ENCODE measurements at regions not wholly inside any gene's neighbourhood (a gene's known extent, or its start where the extent isn't known, plus 50 kb on each side); places are given as distances from the start of the nearest gene placed in this dataset.
"Not testable (repeated sequence)": the region's sequence is repeated elsewhere in the genome, so short reads cannot be mapped to it uniquely, and the experiment has no call there.

- H3K9ac ChIP-seq (ENCODE audit: low read length): no peak overlapping the region
- peaks cover 3% of the 10 kb centered on the region for H3K27me3 Mint-ChIP-seq (ENCODE audit: low read depth, unreplicated experiment)
- no peaks in the 10 kb centered on the region for H3K4me1 Mint-ChIP-seq (ENCODE audit: low read depth, unreplicated experiment)
- no peaks in the 10 kb centered on the region for H4K20me1 ChIP-seq (ENCODE audit: insufficient read depth, low read length)
- no peaks in the 10 kb centered on the region for H3K79me2 ChIP-seq (ENCODE audit: insufficient read depth, low read length)
- peaks cover 9% of the 10 kb centered on the region for H3K9me3 Mint-ChIP-seq (ENCODE audit: unreplicated experiment)
- H3K9me3 ChIP-seq (ENCODE audit: insufficient read depth, low read depth, low read length): no peaks in the 10 kb centered on the region
- H3K4me2 ChIP-seq (ENCODE audit: low read length): no peak overlapping the region
- no peak for TF ChIP-seq CTCF (IDR thresholded peaks at IDR 0.05; ENCODE audit: insufficient read depth, low read depth, low read length)
- no peak for TF ChIP-seq EZH2 (IDR thresholded peaks at IDR 0.05; ENCODE audit: insufficient read depth, low read length)
- H3K27ac Mint-ChIP-seq (ENCODE audit: unreplicated experiment): no peak overlapping the region
- no peak overlapping the region for H3K4me3 Mint-ChIP-seq (ENCODE audit: unreplicated experiment)
- no peak overlapping the region for H2AFZ ChIP-seq (ENCODE audit: low read depth, low read length)
- DNase-seq (ENCODE audit: low read depth) (no peak), FAIRE-seq (no peak)
- no peaks in the 10 kb centered on the region for H3K36me3 Mint-ChIP-seq (ENCODE audit: low read depth, unreplicated experiment)
- H3K27me3 ChIP-seq (ENCODE audit: insufficient read depth, low read length): no peaks in the 10 kb centered on the region
- no peaks in the 10 kb centered on the region for H3K4me1 ChIP-seq (ENCODE audit: insufficient read depth, low read length)
- H3K36me3 ChIP-seq (ENCODE audit: insufficient read depth, low read length): no peaks in the 10 kb centered on the region
- no peak overlapping the region for H3K27ac ChIP-seq (ENCODE audit: low read depth, low read length)
- no peak overlapping the region for H3K4me3 ChIP-seq (ENCODE audit: insufficient read depth, low read depth, low read length)
Observed at GRCh38 chr6:14889188-14889587, 356.7 kb upstream of the JARID2 start.

GRCh38 chr6:14889611-14890593 lies 356.0 kb upstream of the JARID2 start:
- no peak overlapping the region for H3K4me3 Mint-ChIP-seq (ENCODE audit: unreplicated experiment)
- no peak for FAIRE-seq
- Histone ChIP-seq H4K20me1 (ENCODE audit: insufficient read depth, low read length) (no peaks in the 10 kb centered on the region), H3K36me3 (ENCODE audit: insufficient read depth, low read length) (no peaks in the 10 kb centered on the region), H3K4me1 (ENCODE audit: insufficient read depth, low read length) (no peaks in the 10 kb centered on the region), H3K4me3 (ENCODE audit: insufficient read depth, low read depth, low read length) (no peak overlapping the region), H3K79me2 (ENCODE audit: insufficient read depth, low read length) (no peaks in the 10 kb centered on the region), H3K9ac (ENCODE audit: low read length) (no peak overlapping the region), H3K4me2 (ENCODE audit: low read length) (no peak overlapping the region), H2AFZ (ENCODE audit: low read depth, low read length) (no peak overlapping the region), H3K27ac (ENCODE audit: low read depth, low read length) (no peak overlapping the region), H3K9me3 (ENCODE audit: insufficient read depth, low read depth, low read length) (no peaks in the 10 kb centered on the region), H3K27me3 (ENCODE audit: insufficient read depth, low read length) (no peaks in the 10 kb centered on the region)
- peaks cover 9% of the 10 kb centered on the region for H3K9me3 Mint-ChIP-seq (ENCODE audit: unreplicated experiment)
- H3K4me1 Mint-ChIP-seq (ENCODE audit: low read depth, unreplicated experiment): no peaks in the 10 kb centered on the region
- TF ChIP-seq CTCF (IDR thresholded peaks at IDR 0.05; ENCODE audit: insufficient read depth, low read depth, low read length) (no peak), EZH2 (IDR thresholded peaks at IDR 0.05; ENCODE audit: insufficient read depth, low read length) (no peak)
- no peak for DNase-seq (ENCODE audit: low read depth)
- no peak overlapping the region for H3K27ac Mint-ChIP-seq (ENCODE audit: unreplicated experiment)
- H3K36me3 Mint-ChIP-seq (ENCODE audit: low read depth, unreplicated experiment): no peaks in the 10 kb centered on the region
- peaks cover 3% of the 10 kb centered on the region for H3K27me3 Mint-ChIP-seq (ENCODE audit: low read depth, unreplicated experiment)

DNA sequence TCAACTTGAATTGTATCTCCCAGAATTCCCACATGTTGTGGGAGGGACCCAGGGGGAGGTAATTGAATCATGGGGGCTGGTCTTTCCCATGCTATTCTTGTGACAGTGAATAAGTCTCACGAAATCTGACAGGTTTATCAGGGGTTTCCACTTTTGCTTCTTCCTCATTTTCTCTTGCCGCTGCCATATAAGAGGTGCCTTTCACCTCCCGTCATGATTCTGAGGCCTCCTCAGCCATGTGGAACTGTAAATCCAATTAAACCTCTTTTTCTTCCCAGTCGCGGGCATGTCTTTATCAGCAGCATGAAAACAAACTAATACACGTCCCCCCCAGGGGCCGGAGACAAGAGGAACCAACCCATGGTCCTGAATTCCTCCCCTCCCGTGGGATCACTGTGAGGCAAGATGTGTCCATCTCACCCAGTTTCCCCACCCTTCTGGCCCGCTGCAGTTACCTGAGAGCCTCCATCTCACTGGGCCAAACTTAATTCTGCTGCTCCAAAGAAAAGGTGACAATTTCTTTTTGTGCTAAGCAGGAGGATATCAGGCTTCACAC lies 354.0 kb upstream of the JARID2 start:
- not testable (repeated sequence) for H3K36me3 Mint-ChIP-seq (ENCODE audit: low read depth, unreplicated experiment); H3K27ac ChIP-seq (ENCODE audit: low read depth, low read length); H3K4me1 ChIP-seq (ENCODE audit: insufficient read depth, low read length); H3K9me3 Mint-ChIP-seq (ENCODE audit: unreplicated experiment); H3K4me2 ChIP-seq (ENCODE audit: low read length); H3K27me3 ChIP-seq (ENCODE audit: insufficient read depth, low read length); H3K9ac ChIP-seq (ENCODE audit: low read length); H3K27me3 Mint-ChIP-seq (ENCODE audit: low read depth, unreplicated experiment); H3K4me1 Mint-ChIP-seq (ENCODE audit: low read depth, unreplicated experiment); H3K79me2 ChIP-seq (ENCODE audit: insufficient read depth, low read length); H3K36me3 ChIP-seq (ENCODE audit: insufficient read depth, low read length); H3K4me3 Mint-ChIP-seq (ENCODE audit: unreplicated experiment); DNase-seq (ENCODE audit: low read depth); H3K9me3 ChIP-seq (ENCODE audit: insufficient read depth, low read depth, low read length); H4K20me1 ChIP-seq (ENCODE audit: insufficient read depth, low read length); H3K27ac Mint-ChIP-seq (ENCODE audit: unreplicated experiment); H2AFZ ChIP-seq (ENCODE audit: low read depth, low read length); FAIRE-seq; H3K4me3 ChIP-seq (ENCODE audit: insufficient read depth, low read depth, low read length)
